ENCODE measurements at regions not wholly inside any gene's neighbourhood (a gene's known extent, or its start where the extent isn't known, plus 50 kb on each side); places are given as distances from the start of the nearest gene placed in this dataset.

- intact Hi-C loops (cut with DNase I): loop anchor here (5.0 kb wide), 1 partner anchor 33 kb away; no protein-coding TSS in a partner anchor
- ATAC-seq: peak; percentile 37
- no peak for DNase-seq (ENCODE audit: missing footprints)
Measured at GRCh38 chr1:8083739-8084484, 57.8 kb upstream of the ERRFI1 start.

GRCh38 chr1:8082945-8083344, 56.8 kb upstream of the ERRFI1 start:
- no peak for DNase-seq (ENCODE audit: missing footprints)
- ATAC-seq: peak; percentile 90
- intact Hi-C loops (cut with DNase I): loop anchor here (5.0 kb wide), 1 partner anchor 34 kb away; no protein-coding TSS in a partner anchor

GRCh38 chr1:8078176-8078671, 52.1 kb upstream of the ERRFI1 start:
- intact Hi-C loops (cut with DNase I): no loop called here
- ATAC-seq: no peak
- DNase-seq (ENCODE audit: missing footprints): no peak

- DNase-seq (ENCODE audit: missing footprints) (no peak), ATAC-seq (no peak)
- intact Hi-C loops (cut with DNase I): no loop called here
Measured at GRCh38 chr1:8077602-8078001, 51.5 kb upstream of the ERRFI1 start.

- peak; percentile 72 for DNase-seq (ENCODE audit: missing footprints)
- ATAC-seq: peak; percentile 94
- intact Hi-C loops (cut with DNase I): no loop called here
Measured at GRCh38 chr1:8077120-8077573, 51.0 kb upstream of the ERRFI1 start.

- intact Hi-C loops (cut with DNase I): no loop called here
- DNase-seq (ENCODE audit: missing footprints): no peak
- no peak for ATAC-seq
Measured at GRCh38 chr1:8076176-8076575, 50.1 kb upstream of the ERRFI1 start.
